ENCODE measurements at regions not wholly inside any gene's neighbourhood (a gene's known extent, or its start where the extent isn't known, plus 50 kb on each side); places are given as distances from the start of the nearest gene placed in this dataset.

- H3K4me3 ChIP-seq (ENCODE audit: low read depth, low read length): no peak overlapping the region
- DNase-seq (ENCODE audit: low read depth, low spot score): no peak
- in situ Hi-C loops (cut with HindIII; ENCODE audit: low sequenced_read_pairs): no loop called here
- no peak for TF ChIP-seq CTCF (IDR thresholded peaks at IDR 0.05; ENCODE audit: low read depth, low read length)
Observed at GRCh38 chr3:81936817-81937216, 175.4 kb upstream of the GBE1 start.

GRCh38 chr3:81932681-81933080 is 171.2 kb upstream of the GBE1 start:
- no peak for TF ChIP-seq CTCF (IDR thresholded peaks at IDR 0.05; ENCODE audit: low read depth, low read length)
- in situ Hi-C loops (cut with HindIII; ENCODE audit: low sequenced_read_pairs): no loop called here

DNA sequence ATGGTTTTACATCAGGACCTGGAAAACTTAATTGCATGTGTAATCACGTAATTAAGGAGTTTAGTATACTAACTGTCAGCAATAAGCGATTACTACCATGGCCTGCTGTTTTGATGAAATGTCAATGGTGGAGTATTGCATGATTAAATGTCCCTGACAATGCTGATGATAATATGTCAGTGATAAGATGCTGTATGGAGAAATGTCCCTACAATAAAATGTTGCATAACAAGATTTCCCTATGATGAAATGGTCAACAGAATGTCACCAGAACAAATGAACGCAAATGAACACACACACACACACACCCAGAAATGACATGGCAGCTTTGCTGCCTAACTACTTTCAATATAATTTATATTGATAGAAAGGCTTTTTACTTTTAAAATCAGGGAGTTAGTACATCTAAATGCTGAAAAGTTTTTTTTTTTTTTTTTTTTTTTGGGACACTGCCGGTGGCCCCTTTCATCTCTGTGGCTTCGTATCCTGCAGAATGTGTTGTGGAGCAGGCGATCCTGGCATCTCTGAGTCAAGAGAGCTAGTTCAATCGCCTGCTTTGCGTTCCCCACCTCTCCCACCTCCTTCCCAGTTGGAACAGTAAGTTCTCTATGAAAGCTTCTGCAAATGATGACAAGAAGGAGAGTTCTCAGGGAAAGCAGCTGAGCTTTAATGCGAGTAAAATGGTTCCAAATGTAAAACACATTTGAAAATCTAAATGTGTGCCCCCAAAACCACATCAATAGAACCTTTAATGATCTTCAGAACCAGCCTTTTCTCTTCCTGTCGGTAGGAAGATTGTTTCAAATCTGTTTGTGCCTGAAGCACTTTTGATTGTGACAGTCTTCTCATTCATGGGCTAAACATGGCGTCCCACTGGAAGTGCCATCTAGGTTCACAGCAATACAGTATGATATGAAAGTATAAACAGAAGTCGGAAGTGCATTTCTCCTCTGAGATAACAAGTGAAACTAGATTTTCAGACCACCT is 170.1 kb upstream of the GBE1 start:
- in situ Hi-C loops (cut with HindIII; ENCODE audit: low sequenced_read_pairs): no loop called here
- no peak overlapping the region for H3K4me3 ChIP-seq (ENCODE audit: low read depth, low read length)
- no peak for DNase-seq (ENCODE audit: low read depth, low spot score)
- no peak for TF ChIP-seq CTCF (IDR thresholded peaks at IDR 0.05; ENCODE audit: low read depth, low read length)

More at GRCh38 chr3:81932681-81933080, 171.2 kb upstream of the GBE1 start:
- no peak overlapping the region for H3K4me3 ChIP-seq (ENCODE audit: low read depth, low read length)
- DNase-seq (ENCODE audit: low read depth, low spot score): no peak

DNA sequence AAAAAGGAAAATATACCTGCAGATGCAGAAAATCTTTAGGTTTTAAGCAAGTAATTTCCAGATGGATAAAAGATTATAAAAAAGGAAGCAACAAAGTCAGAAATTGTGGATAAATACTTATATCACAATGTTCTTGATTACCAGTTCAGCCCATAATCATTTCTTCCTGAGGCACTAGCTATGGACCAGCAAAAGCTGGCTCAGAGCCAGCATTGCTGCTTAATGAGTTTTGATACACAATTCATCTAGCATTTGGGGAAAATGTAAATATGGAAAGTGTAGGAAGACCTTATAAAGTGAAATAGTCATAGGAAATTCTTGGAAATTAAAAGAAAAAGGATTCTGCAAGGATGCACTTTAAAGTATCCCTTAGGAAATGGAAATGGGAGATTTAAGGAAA is 168.3 kb upstream of the GBE1 start:
- no peak overlapping the region for H3K4me3 ChIP-seq (ENCODE audit: low read depth, low read length)
- in situ Hi-C loops (cut with HindIII; ENCODE audit: low sequenced_read_pairs): no loop called here
- DNase-seq (ENCODE audit: low read depth, low spot score): no peak
- TF ChIP-seq CTCF (IDR thresholded peaks at IDR 0.05; ENCODE audit: low read depth, low read length): no peak

GRCh38 chr3:81927811-81928210 is 166.4 kb upstream of the GBE1 start:
- in situ Hi-C loops (cut with HindIII; ENCODE audit: low sequenced_read_pairs): no loop called here
- no peak for TF ChIP-seq CTCF (IDR thresholded peaks at IDR 0.05; ENCODE audit: low read depth, low read length)
- no peak for DNase-seq (ENCODE audit: low read depth, low spot score)
- no peak overlapping the region for H3K4me3 ChIP-seq (ENCODE audit: low read depth, low read length)

- TF ChIP-seq CTCF (IDR thresholded peaks at IDR 0.05; ENCODE audit: low read depth, low read length): no peak
- H3K4me3 ChIP-seq (ENCODE audit: low read depth, low read length): no peak overlapping the region
- in situ Hi-C loops (cut with HindIII; ENCODE audit: low sequenced_read_pairs): no loop called here
- no peak for DNase-seq (ENCODE audit: low read depth, low spot score)
Observed at GRCh38 chr3:81925385-81925784, 163.9 kb upstream of the GBE1 start.

All from astrocyte of the spinal cord (primary cell).